ENCODE measurements at regions not wholly inside any gene's neighbourhood (a gene's known extent, or its start where the extent isn't known, plus 50 kb on each side); places are given as distances from the start of the nearest gene placed in this dataset.

GRCh38 chr1:221101807-221102605 lies 222.8 kb downstream of the HLX start:
- no peak for DNase-seq (ENCODE audit: low read depth)
- H3K4me3 ChIP-seq (ENCODE audit: low read length) = no peak overlapping the region
- no peak for TF ChIP-seq CTCF (IDR thresholded peaks at IDR 0.05; ENCODE audit: insufficient read depth, low read depth, low read length, missing control alignments)

- no peak overlapping the region for H3K4me3 ChIP-seq (ENCODE audit: low read length)
- no peak for DNase-seq (ENCODE audit: low read depth)
- no peak for TF ChIP-seq CTCF (IDR thresholded peaks at IDR 0.05; ENCODE audit: insufficient read depth, low read depth, low read length, missing control alignments)
Observed at GRCh38 chr1:221104596-221104995, 225.4 kb downstream of the HLX start.

GRCh38 chr1:221105578-221105977 lies 226.3 kb downstream of the HLX start:
- TF ChIP-seq CTCF (IDR thresholded peaks at IDR 0.05; ENCODE audit: insufficient read depth, low read depth, low read length, missing control alignments) = no peak
- no peak for DNase-seq (ENCODE audit: low read depth)
- no peak overlapping the region for H3K4me3 ChIP-seq (ENCODE audit: low read length)

- H3K4me3 ChIP-seq (ENCODE audit: low read length) = no peak overlapping the region
- peak; percentile 19 for DNase-seq (ENCODE audit: low read depth)
- TF ChIP-seq CTCF (IDR thresholded peaks at IDR 0.05; ENCODE audit: insufficient read depth, low read depth, low read length, missing control alignments) = no peak
Observed at GRCh38 chr1:221106616-221107015, 227.4 kb downstream of the HLX start.

GRCh38 chr1:221109930-221110329 lies 230.7 kb downstream of the HLX start:
- DNase-seq (ENCODE audit: low read depth) = no peak
- no peak for TF ChIP-seq CTCF (IDR thresholded peaks at IDR 0.05; ENCODE audit: insufficient read depth, low read depth, low read length, missing control alignments)
- H3K4me3 ChIP-seq (ENCODE audit: low read length) = no peak overlapping the region

- TF ChIP-seq CTCF (IDR thresholded peaks at IDR 0.05; ENCODE audit: insufficient read depth, low read depth, low read length, missing control alignments) = no peak
Observed at GRCh38 chr1:221117133-221117532, 237.9 kb downstream of the HLX start.

GRCh38 chr1:221117548-221117951 lies 238.3 kb downstream of the HLX start:
- DNase-seq (ENCODE audit: low read depth) = no peak
- no peak for TF ChIP-seq CTCF (IDR thresholded peaks at IDR 0.05; ENCODE audit: insufficient read depth, low read depth, low read length, missing control alignments)
- H3K4me3 ChIP-seq (ENCODE audit: low read length) = no peak overlapping the region

More at GRCh38 chr1:221117133-221117532, 237.9 kb downstream of the HLX start:
- no peak for DNase-seq (ENCODE audit: low read depth)
- H3K4me3 ChIP-seq (ENCODE audit: low read length) = no peak overlapping the region
